ENCODE measurements at regions not wholly inside any gene's neighbourhood (a gene's known extent, or its start where the extent isn't known, plus 50 kb on each side); places are given as distances from the start of the nearest gene placed in this dataset.
"Not testable (repeated sequence)": the region's sequence is repeated elsewhere in the genome, so short reads cannot be mapped to it uniquely, and the experiment has no call there.

- DNase-seq: not testable (repeated sequence)
These were observed 361.0 kb upstream of the HS6ST1 start for GRCh38 chr2:128679680-128680079.

GRCh38 chr2:128681507-128681906 is 362.8 kb upstream of the HS6ST1 start:
- no peak for DNase-seq

DNA sequence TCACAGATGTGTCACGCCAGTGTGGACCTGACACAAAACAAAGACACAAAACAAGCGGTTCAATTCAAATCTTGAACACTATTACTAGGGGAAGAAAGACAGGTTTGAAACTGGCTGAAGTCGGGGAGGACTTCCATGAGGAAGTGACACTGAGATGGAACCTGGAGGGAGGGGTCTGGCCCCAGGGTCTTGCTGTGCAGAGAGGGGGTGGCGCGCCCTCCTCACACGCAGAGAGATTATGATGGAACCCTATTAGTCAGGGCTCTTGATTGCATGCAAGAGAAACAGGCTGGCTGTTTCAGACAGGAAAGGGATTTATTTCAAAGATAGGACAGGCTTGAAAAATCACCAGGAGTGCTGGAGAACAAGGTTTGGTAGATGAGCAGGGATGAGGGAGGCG is 363.6 kb upstream of the HS6ST1 start:
- DNase-seq: no peak

- DNase-seq: no peak
These were observed 364.1 kb upstream of the HS6ST1 start for GRCh38 chr2:128682729-128683284.

DNA sequence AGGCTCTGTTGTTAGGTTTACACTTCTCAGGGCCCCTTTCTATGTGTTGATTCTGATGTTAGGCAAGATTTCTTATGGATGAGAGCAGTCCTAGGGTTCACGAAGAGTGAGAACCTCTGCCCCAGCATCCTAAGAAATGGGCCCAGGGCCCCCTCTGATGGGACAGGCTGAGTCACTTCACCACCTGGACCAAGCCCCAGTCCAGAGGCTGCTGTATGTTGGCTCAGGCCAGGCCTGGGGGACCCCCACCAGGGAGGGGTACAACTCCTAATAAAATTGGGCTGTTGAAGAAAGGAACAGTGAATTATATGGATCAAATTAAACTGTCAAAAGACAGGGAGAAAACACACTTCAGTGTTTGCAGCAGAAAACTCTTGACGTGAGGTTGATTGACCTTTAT is 365.9 kb upstream of the HS6ST1 start:
- no peak for DNase-seq

DNA sequence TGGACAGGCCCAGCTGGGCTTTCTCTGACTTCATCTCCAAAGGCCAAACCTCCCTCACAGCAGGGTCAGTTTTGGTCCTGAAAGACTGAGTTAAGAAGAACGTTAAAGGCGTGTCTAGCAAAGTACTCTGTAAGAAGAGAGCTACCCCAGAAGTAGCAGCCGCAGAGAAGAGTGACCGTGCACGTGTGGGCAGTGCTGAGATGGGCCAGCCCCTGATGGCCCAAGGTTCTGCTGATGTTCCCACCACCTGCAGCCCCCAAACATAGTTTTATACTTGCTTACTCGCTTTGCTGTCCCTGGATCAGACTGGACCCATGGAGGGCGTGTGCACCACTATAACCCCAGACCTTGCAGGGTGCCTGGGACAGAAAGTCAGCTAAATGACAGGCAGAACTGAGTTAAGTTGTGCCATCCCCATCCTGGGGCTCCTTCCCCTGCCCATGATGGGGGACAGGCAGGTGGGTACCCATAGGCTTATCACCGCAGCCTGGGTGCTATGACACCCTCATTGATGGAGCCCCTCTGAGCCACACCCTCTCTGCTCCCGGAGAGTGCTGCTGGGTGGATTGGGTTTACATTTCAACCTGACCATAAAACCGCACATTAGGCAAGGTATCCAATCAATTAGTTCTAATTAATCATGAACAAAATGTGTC is 367.3 kb upstream of the HS6ST1 start:
- no peak for DNase-seq

GRCh38 chr2:128686497-128686859 is 367.8 kb upstream of the HS6ST1 start:
- no peak for DNase-seq

GRCh38 chr2:128686881-128687555 is 368.4 kb upstream of the HS6ST1 start:
- DNase-seq: no peak

GRCh38 chr2:128687565-128687964 is 368.9 kb upstream of the HS6ST1 start:
- DNase-seq: no peak

GRCh38 chr2:128689971-128690370 is 371.3 kb upstream of the HS6ST1 start:
- DNase-seq: no peak

GRCh38 chr2:128690431-128690830 is 371.8 kb upstream of the HS6ST1 start:
- DNase-seq: no peak

- DNase-seq: no peak
These were observed 372.2 kb upstream of the HS6ST1 start for GRCh38 chr2:128690869-128691268.

DNA sequence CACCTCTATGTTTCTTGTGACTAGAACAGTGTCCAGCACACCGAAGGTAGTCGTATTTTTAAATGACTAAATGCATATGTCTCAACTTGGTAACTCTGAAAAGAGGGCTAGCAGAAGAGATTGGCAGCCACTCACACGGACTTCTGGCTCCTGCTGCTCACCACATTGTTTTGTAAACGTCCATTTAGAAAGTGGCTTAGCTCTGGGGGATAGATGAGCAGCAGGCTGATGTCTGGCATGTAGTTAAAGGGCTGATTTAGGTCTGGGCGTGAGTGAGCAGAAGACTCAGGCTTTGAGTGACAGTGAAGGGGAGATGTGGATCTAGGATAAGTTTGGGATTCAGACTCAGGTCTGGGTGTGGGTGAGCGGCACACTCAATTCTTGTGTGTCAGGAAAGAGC is 372.9 kb upstream of the HS6ST1 start:
- DNase-seq: no peak

DNA sequence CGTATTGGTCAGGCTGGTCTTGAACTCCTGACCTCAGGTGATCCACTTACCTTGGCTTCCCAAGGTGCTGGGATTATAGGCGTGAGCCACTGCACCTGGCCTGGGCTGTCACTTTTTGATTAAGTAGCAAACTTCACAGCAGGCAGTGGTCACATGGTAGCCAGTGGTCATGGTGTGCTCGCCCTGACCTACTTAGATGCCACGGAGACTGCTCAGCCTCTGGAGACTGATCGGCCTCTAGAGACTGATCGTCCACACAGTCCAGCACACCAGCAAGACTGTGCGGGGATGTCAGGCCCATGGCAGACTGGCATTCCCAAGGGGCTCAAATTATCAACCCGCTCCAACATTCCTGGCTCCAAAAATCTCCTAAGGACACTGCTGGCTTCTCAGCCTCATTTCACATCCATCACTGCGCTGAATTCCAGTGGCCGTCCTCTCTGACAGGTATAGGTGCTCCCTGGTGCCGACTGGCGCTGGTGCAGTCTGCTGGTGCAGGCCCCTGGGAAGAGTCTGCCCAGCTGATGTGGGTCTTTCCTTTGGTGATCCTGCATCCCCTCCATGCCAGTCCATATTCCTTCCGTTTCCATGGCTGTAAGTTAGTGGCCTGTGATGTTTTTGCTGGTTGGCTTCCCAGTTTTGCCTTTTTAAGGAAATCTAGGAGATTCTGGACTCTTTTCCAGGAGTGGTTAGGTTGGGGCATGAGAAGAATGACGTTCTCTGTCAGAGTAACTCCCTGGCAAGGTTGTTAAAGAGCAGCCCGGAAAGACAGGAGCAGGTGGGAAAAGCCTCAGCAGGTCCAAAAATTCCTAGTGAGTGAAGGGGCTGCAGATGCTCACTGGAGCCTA is 374.5 kb upstream of the HS6ST1 start:
- DNase-seq: no peak

- no peak for DNase-seq
These were observed 375.0 kb upstream of the HS6ST1 start for GRCh38 chr2:128693743-128694029.

DNA sequence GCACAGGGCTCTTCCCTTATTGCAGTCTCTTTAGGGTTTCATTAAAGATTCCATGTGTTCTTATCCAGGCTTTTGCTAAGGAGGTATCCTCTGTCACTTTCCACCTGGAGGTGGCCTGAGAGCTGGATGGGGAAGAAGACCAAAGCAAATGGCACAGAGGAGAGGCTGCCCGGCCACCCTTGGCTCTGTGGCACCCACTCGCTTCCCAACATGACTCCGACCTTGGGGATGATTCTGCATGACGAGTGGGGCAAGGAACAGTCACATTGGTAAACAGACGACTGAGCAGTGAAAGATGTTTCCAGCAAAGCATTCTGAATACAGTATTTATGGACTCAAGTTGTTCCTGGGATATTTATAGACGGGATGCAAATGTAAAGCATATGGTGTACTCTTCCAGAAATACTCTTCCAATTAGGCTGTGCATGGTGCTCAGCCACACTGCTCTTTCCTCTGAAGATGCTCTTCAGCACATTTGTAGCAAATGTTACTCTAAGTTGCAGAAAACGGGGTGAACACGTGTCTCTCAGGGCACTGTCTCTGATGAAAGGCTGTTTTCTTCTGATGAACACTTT is 377.1 kb upstream of the HS6ST1 start:
- no peak for DNase-seq

GRCh38 chr2:128696421-128696820 is 377.8 kb upstream of the HS6ST1 start:
- no peak for DNase-seq

GRCh38 chr2:128701418-128701817 is 382.8 kb upstream of the HS6ST1 start:
- no peak for DNase-seq

GRCh38 chr2:128702616-128703015 is 383.9 kb upstream of the HS6ST1 start:
- no peak for DNase-seq

DNA sequence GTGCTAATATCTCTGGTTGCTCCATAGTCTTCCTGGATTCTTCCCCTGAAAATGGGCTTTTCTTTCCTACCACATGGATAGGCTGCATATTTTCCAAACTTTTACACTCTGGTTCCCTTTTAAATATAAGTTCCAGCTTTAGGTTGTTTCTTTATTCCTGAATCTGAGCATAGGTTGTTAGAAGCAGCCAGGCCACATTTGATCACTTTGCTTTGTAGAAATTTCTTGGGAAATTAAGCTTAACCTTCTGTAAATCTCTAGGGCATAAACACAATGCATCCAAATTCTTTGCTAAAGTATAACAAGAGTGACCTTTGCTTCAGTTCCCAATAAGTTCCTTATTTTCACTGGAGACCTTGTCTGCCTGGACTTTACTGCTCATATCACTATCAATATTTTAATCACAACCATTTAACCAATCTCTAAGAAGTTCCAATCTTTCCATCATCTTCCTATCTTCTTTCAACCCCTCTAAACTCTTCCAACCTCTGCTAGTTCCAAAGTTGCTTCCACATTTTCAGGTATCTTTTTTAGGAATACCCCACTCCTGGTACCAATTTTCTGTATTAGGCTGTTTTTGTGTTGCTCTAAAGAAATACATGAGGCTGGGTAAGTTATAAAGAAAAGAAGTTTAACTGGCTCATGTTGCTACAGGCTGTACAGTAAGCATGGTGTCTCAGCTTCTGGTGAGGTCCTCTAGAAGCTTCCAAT is 389.6 kb upstream of the HS6ST1 start:
- no peak for DNase-seq

DNA sequence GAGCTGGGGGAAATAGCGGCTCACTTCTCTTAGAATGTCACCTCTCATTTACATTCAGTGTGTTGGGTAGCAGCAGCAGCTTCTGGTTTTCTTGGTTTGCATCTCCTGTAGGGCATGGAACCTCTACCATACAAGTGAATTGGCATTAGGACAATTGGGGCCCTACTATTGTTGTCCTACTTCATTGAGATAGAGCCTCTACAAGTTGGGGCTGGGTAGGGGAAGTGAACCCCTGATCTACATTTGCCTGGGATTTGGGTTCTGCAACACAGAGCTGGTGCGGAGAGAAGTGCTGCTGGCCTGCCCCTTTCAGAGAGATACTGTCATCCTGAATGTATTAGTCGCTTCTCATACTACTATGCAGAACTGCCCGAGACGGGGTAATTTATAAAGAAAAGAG is 391.6 kb upstream of the HS6ST1 start:
- DNase-seq: no peak

GRCh38 chr2:128710729-128711128 is 392.1 kb upstream of the HS6ST1 start:
- DNase-seq: no peak

GRCh38 chr2:128714285-128714684 is 395.6 kb upstream of the HS6ST1 start:
- DNase-seq: no peak
